ENCODE measurements at regions not wholly inside any gene's neighbourhood (a gene's known extent, or its start where the extent isn't known, plus 50 kb on each side); places are given as distances from the start of the nearest gene placed in this dataset.
"Not testable (repeated sequence)": the region's sequence is repeated elsewhere in the genome, so short reads cannot be mapped to it uniquely, and the experiment has no call there.

DNA sequence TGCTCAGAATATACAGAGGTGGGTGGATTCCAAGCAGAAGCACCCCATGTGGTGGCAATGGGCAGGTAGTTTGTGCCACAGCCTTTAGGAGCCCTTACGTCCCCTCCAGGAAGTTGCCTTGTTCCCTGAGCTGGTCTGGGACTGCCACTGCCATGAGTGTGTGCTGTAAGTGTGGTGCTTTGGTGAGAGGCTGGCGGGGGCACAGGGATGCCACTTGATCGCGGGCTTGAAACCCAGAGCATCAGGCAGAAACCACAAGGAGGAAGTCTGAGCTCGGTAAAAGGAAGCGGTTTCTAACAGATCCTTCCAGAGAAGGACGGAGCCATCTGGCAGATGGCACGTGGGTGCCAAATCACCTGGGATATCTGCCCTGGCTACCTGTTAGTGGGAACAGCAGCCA is 221.3 kb downstream of the ZNF479 start:
- not testable (repeated sequence) for H3K9me3 Mint-ChIP-seq; H3K36me3 Mint-ChIP-seq; H3K27me3 Mint-ChIP-seq; H3K4me1 Mint-ChIP-seq; H3K4me3 Mint-ChIP-seq; H3K27ac Mint-ChIP-seq; DNase-seq; ATAC-seq (ENCODE audit: low read depth in 2 of 2)

DNA sequence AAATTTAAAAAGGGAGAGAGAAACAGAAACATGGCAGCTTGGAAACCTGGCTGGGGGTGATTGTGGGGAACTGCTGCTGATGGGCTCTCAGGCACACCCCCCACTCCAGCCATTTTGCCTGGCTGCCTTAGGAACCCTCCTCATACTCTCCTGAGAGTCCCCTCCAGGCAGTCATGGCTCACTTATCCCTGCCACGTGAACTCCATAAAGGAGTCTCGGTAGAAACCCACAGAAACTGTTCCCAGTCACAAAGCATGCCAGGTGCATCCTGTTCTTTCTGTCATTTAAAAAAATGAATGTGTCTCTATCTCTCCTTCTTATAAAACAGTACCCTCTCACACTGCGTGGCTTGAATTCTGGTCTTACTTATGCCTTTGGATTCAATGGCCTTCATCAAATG is 242.8 kb downstream of the ZNF479 start:
- not testable (repeated sequence) for H3K4me3 Mint-ChIP-seq; H3K4me1 Mint-ChIP-seq; DNase-seq; H3K9me3 Mint-ChIP-seq; ATAC-seq (ENCODE audit: low read depth in 2 of 2); H3K27ac Mint-ChIP-seq; H3K27me3 Mint-ChIP-seq; H3K36me3 Mint-ChIP-seq

DNA sequence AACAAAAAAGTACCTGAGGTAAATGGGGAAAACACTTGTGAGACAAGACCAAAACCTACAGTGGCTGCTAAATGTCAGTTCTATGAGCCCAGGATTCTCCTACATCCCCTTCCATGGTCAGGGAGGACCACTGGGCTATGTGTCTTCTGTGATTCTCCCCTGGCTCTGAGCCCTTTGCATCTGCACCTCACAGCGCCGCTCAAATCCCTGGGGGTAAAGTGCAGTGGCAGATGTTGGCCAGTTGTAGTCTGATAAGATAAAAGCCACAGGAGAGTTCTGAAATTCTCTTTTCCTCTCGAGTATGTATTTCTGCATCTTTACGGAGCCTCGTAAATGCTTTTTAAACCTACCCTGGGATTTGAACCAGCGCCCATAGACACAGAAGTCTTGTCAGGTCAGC is 247.1 kb downstream of the ZNF479 start:
- not testable (repeated sequence) for H3K4me1 Mint-ChIP-seq; DNase-seq; ATAC-seq (ENCODE audit: low read depth in 2 of 2); H3K4me3 Mint-ChIP-seq; H3K36me3 Mint-ChIP-seq; H3K27ac Mint-ChIP-seq; H3K27me3 Mint-ChIP-seq; H3K9me3 Mint-ChIP-seq

DNA sequence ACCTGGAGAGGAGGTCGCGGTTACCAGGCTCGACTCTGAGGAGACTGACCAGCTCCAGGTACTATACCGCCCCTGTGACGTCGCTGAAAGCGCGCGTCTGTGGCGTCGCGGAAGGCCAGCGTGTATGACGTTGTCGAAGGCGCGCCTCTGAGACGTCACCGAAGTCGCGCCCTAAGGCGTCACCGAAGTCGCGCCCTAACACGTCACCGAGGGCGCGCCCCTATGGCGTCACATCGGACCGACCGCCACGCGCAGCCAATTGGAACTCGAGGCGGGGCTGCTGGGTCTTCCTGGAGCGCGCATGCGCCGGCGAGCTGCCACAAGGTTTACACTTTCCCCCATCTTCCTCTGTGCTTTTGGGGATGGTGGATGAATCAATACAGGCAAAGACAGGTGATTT is 249.9 kb downstream of the ZNF479 start:
- not testable (repeated sequence) for H3K4me1 Mint-ChIP-seq; H3K27ac Mint-ChIP-seq; H3K9me3 Mint-ChIP-seq; H3K4me3 Mint-ChIP-seq; H3K36me3 Mint-ChIP-seq; H3K27me3 Mint-ChIP-seq; DNase-seq; ATAC-seq (ENCODE audit: low read depth in 2 of 2)

Data from naive B cell (primary cell).